Colonic mucosa (tissue), 4 donors: ENCODE measurements at regions not wholly inside any gene's neighbourhood (a gene's known extent, or its start where the extent isn't known, plus 50 kb on each side); places are given as distances from the start of the nearest gene placed in this dataset.

Source experiments
- DNase-seq: peaks from one replicate; pipeline ENCODE4 v3.0.0-alpha.2; 2020
- H3K27ac ChIP-seq: fragments of 200-600 bp; one replicate; pipeline ENCODE4 v1.8.0; 2021
- H3K27me3 ChIP-seq: fragments of 200-600 bp; one replicate; pipeline ENCODE4 v1.8.0; 2021
- H3K36me3 ChIP-seq: fragments of 200-600 bp; one replicate; pipeline ENCODE4 v1.8.0; 2021
- H3K4me1 ChIP-seq: fragments of 200-600 bp; one replicate; pipeline ENCODE4 v1.8.0; 2021; ENCODE audit warnings: mild to moderate bottlenecking
- H3K4me3 ChIP-seq: fragments of 200-600 bp; one replicate; pipeline ENCODE4 v1.8.0; 2021
- H3K9ac ChIP-seq, 2 donors: one replicate each; pipeline ENCODE4 v1.7.0; 2013; ENCODE audit warnings: control low read depth in 2 of 2, low read depth in 2 of 2, low read length in 2 of 2
- H3K9me3 ChIP-seq: fragments of 200-600 bp; one replicate; pipeline ENCODE4 v1.8.0; 2021
- intact Hi-C: fragments of 100-400 bp; cut with DNase I; formaldehyde crosslinking; loops from one replicate; pipeline ENCODE4 v1.14.1; 2022
- TF ChIP-seq, protein P1 (sequence below): fragments of 200-600 bp; IDR thresholded peaks from one replicate; pipeline ENCODE4 v1.8.0; 2022; ENCODE audit warnings: antibody characterized with exemption, mild to moderate bottlenecking
- donor health status: healthy.
- donor health status: DM: no; HTN: no; CAD: no.
- donor health status: DM: no; HTN: no; CAD: no.

GRCh38 chr6:104473021-104473429 lies 386.7 kb downstream of the HACE1 start:
- no peak overlapping the region for H3K4me3 ChIP-seq
- H3K9ac ChIP-seq: no peak overlapping the region
- no peaks in the 10 kb centered on the region for H3K36me3 ChIP-seq
- TF ChIP-seq, protein P1, sequence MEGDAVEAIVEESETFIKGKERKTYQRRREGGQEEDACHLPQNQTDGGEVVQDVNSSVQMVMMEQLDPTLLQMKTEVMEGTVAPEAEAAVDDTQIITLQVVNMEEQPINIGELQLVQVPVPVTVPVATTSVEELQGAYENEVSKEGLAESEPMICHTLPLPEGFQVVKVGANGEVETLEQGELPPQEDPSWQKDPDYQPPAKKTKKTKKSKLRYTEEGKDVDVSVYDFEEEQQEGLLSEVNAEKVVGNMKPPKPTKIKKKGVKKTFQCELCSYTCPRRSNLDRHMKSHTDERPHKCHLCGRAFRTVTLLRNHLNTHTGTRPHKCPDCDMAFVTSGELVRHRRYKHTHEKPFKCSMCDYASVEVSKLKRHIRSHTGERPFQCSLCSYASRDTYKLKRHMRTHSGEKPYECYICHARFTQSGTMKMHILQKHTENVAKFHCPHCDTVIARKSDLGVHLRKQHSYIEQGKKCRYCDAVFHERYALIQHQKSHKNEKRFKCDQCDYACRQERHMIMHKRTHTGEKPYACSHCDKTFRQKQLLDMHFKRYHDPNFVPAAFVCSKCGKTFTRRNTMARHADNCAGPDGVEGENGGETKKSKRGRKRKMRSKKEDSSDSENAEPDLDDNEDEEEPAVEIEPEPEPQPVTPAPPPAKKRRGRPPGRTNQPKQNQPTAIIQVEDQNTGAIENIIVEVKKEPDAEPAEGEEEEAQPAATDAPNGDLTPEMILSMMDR: no peak
- no peaks in the 10 kb centered on the region for H3K4me1 ChIP-seq
- H3K9me3 ChIP-seq: no peaks in the 10 kb centered on the region
- H3K27me3 ChIP-seq: no peaks in the 10 kb centered on the region
- intact Hi-C loops: no loop called here
- DNase-seq: no peak
- H3K27ac ChIP-seq: no peak overlapping the region

DNA sequence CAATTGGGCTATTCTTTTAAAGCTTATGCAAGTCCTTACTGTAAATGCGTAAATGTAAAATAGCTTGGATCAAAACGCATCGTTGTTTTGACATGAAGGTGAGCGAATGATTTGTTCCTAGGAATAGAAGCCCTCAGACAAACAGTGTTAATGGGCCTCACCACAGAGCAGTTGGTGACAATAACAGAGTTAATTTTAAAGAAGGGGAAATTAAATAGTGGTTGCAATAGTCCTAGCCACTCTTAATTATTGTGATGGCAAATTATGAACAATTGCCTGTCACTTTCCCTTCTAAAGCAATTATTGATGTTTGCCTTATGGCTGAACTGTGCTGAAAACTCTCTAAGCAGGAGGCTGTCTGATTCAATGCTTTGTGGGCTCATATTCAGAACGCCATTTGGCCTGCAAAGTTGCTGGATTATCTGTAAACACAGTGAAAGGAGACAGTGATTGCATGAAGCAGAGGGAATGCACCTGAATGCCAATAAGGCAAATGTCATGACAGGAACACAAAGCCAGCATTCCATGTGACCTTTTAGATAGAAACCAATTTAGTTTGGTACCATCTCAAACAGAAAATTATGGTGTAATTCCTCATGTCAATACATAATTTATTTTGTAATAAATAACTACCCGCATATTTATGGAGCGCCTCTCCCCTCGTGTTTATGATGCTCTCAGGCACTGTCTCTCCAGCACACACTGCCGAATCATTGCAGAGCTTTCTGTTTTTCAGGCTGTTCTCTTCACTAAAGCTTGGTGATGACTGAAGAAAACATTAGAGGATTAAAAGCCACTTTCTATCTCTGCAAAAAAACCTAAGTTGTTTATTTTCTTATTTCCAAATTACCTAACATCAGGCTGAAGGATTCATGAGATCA lies 387.5 kb downstream of the HACE1 start:
- Histone ChIP-seq H3K4me3 (no peak overlapping the region), H3K4me1 (no peaks in the 10 kb centered on the region), H3K36me3 (no peaks in the 10 kb centered on the region), H3K27ac (no peak overlapping the region), H3K27me3 (no peaks in the 10 kb centered on the region), H3K9me3 (no peaks in the 10 kb centered on the region), H3K9ac (no peak overlapping the region)
- no peak for DNase-seq
- TF ChIP-seq, protein P1: no peak
- intact Hi-C loops: no loop called here

DNA sequence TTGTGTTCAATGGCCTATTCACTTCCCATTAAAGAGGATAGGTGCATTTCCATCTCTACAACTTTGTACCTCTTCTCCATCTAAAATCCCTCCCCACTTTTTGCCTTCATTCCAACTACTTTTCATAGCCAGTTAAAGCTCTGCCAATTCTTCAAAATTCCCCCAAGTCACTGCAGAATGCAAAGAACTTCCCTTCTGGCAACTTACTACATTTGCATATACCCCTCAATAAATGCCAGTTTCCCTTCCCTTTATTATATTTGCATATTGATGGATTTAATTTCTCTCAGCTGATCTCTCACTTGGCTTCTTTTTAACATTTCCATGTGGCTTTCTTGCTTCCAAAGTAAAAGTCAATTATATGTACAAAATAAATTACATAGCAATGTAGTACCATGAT lies 393.4 kb downstream of the HACE1 start:
- H3K27me3 ChIP-seq: no peaks in the 10 kb centered on the region
- H3K4me1 ChIP-seq: no peaks in the 10 kb centered on the region
- H3K9ac ChIP-seq: no peak overlapping the region
- DNase-seq: no peak
- no peak overlapping the region for H3K27ac ChIP-seq
- H3K36me3 ChIP-seq: no peaks in the 10 kb centered on the region
- H3K4me3 ChIP-seq: no peak overlapping the region
- no peaks in the 10 kb centered on the region for H3K9me3 ChIP-seq
- TF ChIP-seq, protein P1: no peak
- intact Hi-C loops: no loop called here

DNA sequence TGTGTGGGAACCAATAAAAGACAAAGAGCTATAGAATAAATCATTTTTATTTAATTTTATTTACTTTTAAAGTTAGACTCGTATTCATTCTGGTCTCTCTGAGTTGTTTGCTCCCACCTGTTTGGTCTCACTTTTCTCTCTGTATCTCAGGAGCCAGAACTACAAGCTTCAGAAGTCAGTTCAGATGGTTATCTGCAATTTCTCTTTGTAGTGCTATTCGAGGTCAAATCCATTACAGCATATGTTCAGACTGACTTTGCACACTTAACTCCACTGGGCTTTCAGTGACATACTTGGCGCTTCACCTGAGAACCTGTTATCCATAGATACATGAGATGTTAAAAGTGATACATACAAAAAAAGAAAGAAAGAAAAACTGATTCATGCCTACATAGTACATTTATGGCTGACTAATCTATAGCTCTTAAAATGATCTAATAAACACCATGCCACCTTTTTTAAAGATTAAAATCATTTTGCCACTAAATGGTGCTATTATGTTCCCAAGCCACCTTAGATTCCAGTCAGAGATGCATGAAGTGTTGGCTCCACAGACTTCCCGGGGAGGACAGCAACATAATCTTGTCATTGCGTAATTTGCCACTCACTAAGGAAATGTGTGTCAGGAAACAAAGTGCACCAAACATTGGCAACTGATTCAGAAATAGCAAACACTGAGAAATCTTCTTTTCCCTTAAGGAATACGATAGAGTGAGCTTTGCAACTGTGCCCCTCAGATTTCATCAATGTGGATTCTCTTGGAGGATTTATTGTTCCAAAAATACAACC lies 396.7 kb downstream of the HACE1 start:
- DNase-seq: no peak
- no peak overlapping the region for H3K27ac ChIP-seq
- no peak overlapping the region for H3K4me3 ChIP-seq
- intact Hi-C loops: no loop called here
- H3K9ac ChIP-seq: no peak overlapping the region
- no peaks in the 10 kb centered on the region for H3K36me3 ChIP-seq
- no peaks in the 10 kb centered on the region for H3K9me3 ChIP-seq
- TF ChIP-seq, protein P1: no peak
- no peaks in the 10 kb centered on the region for H3K4me1 ChIP-seq
- no peaks in the 10 kb centered on the region for H3K27me3 ChIP-seq

GRCh38 chr6:104460738-104461483 lies 398.8 kb downstream of the HACE1 start:
- Histone ChIP-seq H3K4me3 (no peak overlapping the region), H3K4me1 (no peaks in the 10 kb centered on the region), H3K9ac (no peak overlapping the region), H3K27ac (no peak overlapping the region), H3K9me3 (no peaks in the 10 kb centered on the region), H3K27me3 (no peaks in the 10 kb centered on the region), H3K36me3 (no peaks in the 10 kb centered on the region)
- intact Hi-C loops: no loop called here
- TF ChIP-seq, protein P1: no peak
- no peak for DNase-seq
